HG03469 (cell line): ENCODE measurements at regions not wholly inside any gene's neighbourhood (a gene's known extent, or its start where the extent isn't known, plus 50 kb on each side); places are given as distances from the start of the nearest gene placed in this dataset.
"Not testable (repeated sequence)": the region's sequence is repeated elsewhere in the genome, so short reads cannot be mapped to it uniquely, and the experiment has no call there.

Experiments
- ATAC-seq: cut with Tn5 transposase; IDR thresholded peaks from one replicate; pipeline ENCODE4 v1.9.1; 2021; ENCODE audit warnings: mild to moderate bottlenecking, moderate library complexity, moderate number of reproducible peaks; ENCODE audit not compliant: unreplicated experiment

DNA sequence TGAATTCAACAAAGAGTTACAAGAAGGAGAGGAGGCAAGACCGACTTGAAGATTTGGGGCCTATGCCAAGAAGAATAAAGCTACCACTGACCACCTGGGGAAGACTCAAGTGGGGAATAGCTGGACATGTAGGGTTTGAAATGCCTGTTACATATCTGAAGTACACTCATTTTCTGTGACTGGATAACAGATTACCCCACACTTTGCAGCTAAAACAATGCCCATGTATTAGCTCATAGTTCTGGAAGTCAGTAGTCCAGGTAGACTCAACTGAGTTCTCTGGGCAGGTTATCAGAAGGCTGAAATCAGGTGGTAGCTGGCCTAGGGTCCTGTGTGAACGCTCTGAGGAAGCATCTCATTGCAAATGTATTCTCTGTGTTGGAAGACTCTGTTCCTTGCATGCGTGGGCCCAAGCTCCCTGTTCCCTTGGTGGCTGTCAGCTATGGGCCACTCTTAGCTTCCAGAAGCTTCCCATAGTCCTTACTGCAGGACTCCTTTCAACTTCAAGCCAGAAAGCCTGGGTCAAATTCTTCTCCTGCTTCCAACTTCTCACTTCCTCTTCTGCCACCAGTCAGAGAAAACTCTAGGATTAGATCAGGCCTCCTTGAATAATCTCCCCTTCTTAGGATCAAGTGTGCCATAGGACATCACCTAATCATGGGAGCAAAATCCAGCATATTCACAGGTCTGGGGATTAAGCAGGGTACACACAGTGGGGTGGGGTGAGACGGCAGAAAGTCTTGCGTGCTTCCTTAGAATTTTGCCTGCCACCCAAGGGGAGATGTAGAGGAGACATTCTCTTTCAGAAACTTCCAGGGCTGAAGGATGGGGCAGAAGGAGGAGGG, 187.8 kb downstream of the SHQ1 start:
- no peak for ATAC-seq

DNA sequence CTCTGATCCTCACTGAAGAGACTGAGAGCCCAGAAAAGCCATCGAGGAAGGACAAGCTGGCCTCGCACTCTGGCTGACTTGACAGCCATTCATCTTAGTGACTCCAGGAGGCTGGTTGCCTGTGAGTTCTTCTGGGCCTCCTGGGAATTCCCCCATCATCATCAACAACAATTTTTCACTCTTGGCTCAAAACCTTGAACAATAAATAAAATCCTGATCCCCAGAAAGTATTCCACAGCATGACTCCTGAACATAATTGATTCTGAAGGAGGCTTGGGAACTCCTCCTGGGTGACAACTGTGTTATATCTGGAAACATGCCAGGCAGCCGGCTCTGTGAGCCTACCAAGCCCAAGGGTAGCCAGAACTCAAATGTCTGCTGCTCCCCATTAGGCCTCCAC, 188.6 kb downstream of the SHQ1 start:
- ATAC-seq = no peak

DNA sequence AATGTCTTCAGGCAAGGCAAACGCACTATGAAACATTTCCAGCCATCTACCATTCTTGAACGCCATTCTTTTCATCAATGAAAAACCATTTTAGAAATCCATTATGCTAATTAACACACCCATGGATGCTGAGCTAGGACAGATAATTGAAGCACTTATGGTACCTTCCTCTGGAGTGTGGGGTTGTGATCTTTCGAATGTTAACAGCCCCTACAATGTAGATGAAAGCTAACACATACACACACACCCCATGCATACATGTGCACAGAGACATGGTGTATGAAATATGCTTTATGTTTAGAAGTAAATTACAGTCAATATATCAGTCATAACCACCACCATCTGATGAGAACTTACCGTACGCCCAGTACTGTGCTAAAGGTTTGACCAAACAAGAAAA, 189.1 kb downstream of the SHQ1 start:
- ATAC-seq = no peak

DNA sequence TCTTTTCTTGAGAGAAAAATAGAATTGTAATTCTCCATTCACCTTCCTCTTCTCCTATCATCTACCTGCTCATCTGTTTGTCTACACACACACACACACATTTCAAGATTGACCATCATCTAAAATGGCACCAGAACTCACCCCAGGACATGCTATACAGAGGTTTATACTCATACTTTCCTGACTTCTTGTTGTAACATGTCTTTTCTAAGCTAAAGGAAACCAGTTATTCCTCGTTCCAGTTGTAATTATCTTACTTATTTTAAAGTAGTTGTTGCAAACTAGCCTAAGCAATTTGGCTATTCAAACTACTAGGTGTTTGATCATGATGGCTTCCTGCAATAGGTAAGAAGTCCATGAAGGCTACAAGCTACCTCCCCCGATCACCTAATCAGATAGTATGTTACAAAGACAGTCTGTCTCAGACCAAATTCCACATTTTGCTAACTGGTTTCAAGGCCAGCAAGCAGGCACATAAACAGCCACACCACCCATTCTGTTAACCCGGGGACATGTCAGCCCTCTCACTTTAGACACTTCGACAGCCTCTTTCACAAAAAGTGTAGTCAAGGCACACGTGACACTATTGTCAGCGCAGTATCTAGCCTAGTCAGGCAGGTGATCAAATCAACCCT, 189.7 kb downstream of the SHQ1 start:
- no peak for ATAC-seq

DNA sequence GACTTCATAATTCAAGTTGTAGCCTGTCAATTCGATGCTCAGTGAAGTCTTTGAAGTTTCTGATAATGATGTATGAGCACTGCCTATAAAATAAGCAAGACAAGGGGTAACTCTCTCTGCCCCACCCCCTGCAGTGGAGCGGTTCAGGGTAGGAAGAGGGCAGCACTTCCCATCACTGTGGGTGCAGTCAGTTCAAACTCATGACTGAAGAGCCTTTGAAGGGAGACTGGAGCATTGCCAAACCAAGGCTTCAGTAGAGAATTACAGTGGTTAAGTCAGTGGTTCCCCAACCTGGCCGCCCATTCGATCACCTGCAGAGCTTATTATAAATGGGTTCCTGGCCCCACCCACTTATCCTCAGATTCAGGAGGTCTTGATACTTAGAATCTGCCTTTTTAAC, 190.6 kb downstream of the SHQ1 start:
- peak; percentile 87 for ATAC-seq

DNA sequence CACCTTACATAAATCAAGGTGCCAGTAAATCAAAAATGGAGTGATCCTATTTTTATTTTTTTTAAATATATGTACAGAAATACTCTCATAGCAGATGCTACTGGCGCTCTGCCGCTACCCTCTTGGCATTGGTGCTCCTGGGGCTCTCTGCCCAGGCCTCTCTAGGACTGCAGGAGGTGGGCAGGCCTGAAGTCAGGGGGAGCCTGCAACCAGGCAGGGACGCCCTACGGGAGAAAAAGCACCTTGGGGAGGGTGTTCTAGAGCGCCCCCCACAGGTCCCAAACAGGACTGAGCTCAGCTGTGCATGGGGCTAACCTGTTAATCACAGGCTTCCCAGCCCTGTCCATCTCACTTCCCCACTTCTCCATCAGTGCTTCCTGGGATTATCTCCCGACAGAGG, 192.5 kb downstream of the SHQ1 start:
- ATAC-seq = no peak

DNA sequence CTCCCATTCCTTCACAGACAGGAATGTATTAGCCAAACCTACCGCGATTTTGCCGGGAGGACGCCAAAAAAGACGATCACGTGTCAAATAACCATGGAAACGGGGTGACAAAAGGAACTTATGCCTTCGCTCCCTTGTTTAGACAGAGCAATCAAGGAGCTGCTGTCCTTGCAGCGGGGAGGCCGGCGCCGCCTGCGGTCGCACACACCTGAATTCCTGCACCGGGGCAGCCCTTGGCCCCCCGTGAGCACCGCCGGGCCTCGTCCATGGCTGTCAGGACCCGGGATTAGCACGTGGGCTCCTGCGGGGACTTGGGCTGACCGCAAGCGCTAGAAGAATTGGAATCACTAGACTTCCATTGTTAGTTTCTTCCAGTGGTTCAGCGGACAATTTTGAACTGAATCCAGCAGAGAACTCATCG, 193.1 kb downstream of the SHQ1 start:
- ATAC-seq = no peak

DNA sequence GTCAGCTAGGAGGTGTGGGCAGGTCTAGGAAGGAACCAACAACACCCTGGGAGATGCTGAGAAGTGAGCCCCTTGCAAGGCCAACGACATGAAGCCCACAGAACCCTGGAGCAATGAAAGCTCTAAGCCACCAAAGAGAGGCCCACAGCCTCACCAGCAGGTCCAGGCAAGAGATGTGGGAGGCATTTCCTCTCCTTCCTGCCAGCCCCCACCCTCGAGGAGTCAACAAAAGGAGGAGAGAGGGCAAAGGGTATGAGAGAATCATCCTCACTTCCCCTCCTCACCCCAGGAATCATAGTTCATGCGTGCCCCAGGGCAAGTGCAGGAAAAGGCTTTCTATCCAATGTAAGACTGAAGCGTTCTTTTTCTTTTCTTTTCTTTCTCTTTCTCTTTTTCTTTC, 195.8 kb downstream of the SHQ1 start:
- no peak for ATAC-seq

DNA sequence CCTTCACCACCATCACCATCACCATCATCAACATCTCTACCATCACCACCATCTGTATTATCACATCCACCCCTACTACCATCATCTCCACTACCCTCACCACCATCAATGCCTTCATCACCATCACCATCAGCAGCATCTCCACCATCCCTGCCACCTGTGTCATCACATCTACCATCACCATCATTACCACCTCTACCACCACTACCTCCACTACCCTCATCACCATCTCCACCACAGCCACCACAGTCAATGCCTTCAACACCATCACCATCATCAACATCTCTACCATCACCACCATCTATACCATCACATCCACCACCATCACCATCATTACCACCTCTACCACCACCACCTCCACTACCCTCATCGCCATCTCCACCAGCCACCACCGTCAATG, 196.7 kb downstream of the SHQ1 start:
- ATAC-seq = no peak

DNA sequence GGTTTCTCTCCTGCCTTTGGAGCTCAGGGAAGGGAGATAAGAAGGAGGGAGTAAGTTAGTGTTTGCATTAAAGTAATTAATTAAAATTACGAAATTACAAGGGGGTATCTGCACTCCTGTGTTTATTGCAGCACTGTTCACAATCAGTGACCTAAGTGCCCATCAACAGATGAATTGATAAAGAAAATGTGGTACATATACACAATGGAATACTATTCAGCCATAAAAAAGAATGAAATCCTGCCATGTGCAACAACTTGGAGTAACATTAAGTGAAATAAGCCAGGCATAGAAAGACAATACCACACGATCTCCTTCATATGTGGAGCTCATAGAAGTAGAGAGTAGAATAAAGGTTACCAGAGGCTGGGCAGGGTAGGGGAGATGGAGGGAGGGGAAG, 202.0 kb downstream of the SHQ1 start:
- ATAC-seq = no peak

DNA sequence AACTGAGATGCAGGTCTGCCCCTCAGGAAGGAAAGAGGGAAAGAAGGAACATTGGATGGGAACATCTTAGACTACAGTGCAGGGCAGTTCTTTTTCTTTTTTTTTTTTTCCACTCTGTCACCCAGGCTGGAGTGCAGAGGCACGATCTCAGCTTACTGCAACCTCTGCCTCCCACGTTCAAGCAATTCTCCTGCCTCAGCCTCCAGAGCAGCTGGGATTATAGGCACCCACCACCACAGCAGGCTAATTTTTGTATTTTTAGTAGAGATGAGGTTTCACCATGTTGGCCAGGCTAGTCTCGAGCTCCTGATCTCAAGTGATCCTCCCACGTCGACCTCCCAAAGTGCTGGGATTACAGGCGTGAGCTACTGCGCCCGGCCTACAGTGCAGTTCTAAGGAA, 204.6 kb downstream of the SHQ1 start:
- ATAC-seq = not testable (repeated sequence)

DNA sequence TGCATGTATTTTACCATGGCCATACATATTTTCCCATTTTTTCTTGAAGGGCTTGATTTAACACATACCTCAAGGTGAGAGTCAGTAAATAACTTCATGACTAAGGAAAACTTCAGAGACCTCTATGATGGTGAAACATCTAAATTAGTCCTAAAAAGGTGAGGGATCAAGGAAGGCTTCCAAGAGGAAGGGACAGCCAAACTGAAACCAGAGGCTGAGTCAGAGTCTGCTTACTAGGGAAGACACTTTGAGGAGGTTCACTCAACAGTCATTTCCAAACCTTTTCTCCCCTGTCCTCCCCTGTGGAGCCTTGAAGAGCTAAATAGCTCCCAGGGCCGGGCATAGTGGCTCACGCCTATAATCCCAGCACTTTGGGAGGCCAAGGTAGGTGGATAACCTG, 206.6 kb downstream of the SHQ1 start:
- ATAC-seq = no peak

DNA sequence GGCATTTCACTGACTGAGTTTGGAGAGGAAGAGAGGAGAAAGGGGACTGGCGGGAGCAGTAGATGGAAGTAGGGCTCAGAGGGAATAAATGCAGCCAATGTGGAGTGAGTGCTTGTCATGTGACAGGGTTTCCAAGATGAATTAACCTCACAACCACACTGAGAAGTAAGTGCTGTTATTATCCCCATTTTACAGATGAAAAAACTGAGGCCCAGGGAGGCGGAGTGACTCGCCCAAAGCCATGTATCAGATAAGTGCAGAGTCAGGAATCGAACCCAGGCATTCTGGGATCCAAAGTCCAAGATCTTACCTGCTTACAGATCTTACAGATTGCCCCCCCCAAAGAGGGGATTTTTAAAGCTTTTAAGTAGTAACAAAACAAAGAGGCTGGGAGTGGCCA, 207.2 kb downstream of the SHQ1 start:
- ATAC-seq = no peak

DNA sequence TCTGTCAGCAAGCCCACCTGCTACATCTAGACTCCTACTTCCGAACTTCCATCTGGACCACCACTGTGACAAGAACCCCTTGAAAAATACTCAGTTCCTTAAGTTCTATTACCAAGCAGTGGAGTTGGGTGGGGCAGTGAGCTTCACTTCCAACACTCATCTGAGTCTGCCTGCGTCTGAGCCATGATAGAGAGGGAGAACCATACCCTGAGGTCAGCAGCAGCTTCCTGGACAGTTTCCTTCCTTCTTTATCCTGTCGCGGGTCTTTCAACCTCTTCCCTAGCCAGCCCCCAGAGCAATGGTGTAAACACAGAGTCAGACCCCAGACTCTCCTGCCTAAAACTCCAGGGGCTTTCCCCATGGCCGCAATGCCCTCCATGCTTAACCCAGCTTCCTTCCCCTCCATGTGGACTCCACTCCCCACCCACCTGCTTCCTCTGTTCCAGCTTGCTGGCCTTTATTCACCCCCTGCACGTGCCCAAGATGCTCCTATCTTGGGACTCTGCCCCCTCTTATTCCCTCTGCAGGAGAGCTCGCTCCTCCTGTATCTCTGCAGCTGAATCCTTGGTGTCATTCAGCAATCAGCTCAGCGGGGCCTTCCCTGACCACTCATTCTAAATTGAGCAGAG, 211.2 kb downstream of the SHQ1 start:
- no peak for ATAC-seq

DNA sequence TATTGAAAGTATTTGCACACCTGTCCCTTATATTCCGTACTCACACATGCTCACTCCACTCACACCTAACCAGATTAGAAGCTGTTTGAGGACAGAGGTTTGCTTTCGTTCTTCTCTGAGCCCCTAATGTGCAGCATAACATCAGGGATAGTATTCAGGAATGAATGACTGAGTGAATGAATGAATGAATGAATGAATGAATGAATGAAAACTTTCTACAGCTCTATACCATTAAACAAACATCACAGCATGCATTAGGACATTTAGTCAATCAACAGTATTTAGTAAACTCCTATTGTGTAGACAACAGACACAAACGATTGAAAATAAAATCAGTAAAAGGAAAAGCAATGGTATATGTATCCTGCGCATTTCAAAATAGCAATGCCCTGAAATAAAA, 212.7 kb downstream of the SHQ1 start:
- no peak for ATAC-seq

DNA sequence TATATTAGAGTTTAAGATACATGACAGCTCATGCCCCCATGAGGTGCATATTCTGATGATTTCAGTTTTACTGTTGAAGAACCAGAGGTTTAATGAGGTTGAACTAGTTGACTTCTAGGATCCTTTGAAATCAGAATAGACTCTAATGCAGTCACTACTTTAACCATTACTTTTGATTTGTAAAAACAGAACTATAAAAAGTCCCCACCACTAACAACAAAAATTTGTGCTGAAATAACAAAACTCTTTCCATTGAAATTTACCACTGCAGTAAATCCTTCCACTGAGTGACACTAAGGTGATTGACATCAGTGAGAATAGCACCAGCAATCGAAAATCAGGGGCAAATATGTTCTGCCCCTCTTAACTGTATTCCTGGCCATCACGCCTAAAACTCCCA, 214.1 kb downstream of the SHQ1 start:
- no peak for ATAC-seq

DNA sequence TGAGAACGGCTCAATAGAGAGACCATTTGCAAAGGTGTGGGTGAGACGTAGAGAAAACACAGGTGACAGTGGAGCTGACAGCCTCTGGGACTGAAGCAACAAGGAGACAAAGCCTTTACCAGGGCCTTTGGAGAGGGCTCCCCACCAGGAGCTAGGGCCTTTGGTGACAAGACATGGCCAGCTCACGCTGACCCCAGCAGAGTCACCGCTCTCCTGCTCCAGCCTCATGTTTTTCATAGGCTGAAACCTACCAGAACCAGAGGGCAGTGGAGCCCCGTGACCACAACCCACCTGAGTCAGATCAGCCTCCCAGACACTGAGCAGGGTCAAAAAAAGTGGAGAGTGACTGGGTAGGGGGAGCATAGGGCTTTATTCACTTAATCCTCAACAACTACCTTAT, 214.7 kb downstream of the SHQ1 start:
- no peak for ATAC-seq

DNA sequence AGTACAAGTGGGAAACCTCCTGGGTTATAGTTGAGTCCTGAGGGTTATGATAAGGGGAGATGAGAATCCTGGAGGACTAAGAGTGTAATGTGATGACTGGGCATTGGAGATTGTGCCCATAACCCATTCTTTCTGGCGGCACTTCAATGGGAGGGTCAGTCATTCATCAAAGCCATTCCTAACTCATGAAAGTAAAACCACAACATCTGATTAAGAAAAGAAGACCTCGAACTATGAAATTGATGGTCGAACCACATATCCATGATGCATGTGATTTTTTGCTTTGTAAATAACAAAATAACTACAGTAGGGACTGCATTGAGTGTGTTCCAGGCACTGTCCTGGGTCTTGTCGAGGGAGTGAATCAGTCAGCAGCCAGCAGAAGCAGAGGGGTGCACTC, 215.1 kb downstream of the SHQ1 start:
- no peak for ATAC-seq

DNA sequence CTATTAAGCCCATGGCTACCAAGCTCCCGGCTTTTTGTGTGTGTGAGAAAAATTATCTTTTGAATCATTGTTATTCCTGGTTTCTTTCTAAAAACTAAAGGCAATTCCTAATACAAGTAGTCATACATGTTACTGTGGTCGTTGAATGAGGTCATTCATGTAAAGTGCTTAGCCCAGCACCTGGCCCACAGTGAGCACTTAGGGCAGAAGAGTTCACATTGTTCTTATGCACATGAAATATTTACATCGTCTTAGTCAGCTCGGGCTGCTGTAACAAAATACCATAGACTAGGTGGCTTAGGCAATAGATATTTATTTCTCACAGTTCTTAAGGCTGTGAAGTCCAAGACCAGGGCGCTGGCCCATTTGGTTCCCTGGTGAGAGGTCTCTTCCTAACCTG, 216.1 kb downstream of the SHQ1 start:
- no peak for ATAC-seq

DNA sequence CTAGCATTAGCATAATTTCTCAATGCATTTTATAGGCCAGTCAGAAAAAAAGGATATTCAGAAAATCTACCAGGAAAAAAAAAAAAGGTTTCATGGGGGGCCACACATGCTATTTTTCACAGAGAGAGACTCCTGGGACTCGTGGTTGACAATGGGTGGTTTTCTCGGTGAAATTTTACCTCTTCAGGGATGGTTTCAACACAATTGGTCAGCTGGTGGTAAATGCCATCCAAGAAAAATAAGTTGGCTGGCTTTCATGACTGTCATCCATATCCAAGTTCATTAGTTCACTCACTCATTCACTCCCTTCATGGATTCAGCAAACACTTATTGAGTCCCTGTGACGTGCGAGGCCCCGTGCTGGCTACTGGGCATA, 217.3 kb downstream of the SHQ1 start:
- ATAC-seq = no peak

DNA sequence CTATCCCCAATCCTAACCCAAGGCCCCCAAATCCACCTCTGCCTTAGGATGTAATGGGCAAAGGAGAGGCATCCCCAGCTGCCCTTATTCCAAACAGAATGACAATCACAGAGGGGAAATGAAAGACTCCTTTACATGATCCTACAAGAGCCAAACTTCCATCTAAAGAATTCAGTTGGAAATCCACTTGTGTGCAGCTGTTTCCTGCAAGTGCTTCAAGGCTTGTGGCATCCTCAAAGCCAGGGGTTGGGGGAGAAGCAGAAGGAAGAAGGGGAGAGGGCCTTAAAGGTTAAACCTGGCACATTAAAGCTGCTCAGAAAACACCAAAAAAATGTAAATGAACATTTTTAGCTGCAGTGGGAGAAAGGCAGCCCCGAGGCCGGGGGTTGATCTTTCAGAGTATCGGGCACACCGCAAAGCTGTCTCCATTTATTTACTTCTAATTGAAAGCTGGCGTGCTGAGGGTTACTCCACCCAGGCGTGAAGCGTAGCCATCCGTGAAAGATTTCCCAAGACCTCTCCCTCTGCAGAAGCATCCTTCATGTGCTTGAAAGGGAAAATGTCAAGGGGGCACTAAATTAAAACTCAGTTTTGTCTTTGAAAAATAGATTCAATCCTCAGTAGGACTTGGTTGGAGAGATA, 217.8 kb downstream of the SHQ1 start:
- ATAC-seq = no peak

DNA sequence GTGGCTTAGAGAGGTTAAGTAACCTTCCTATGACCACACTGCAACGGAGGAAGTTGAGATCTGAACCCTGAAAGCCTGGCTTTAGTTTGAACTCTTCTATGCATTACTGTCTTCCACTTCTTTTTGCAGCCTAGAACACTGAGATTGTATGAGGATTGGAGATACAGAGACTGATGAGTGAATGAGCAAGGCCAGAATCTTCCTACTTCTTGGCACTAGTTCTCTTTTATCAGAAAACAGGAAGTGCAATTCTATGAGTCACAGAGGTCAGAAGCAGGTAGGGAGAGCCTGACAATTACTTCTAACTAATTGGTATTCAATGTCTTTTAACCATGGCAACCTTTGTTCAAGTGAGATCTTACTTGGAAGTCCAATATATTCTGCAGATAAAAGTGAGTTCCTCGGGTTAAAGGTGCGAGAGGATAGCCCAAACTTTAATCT, 219.0 kb downstream of the SHQ1 start:
- ATAC-seq = peak; percentile 55
